Lower lobe of right lung (tissue), 2 donors: ENCODE measurements at regions not wholly inside any gene's neighbourhood (a gene's known extent, or its start where the extent isn't known, plus 50 kb on each side); places are given as distances from the start of the nearest gene placed in this dataset.

Experiments used
- ATAC-seq, 2 donors: fragments of 200-7000 bp; cut with Tn5 transposase; one replicate each; pipeline ENCODE4 v1.9.1; 2020 to 2022; ENCODE audit warnings: mild to moderate bottlenecking in 2 of 2, moderate library complexity in 2 of 2
- DNase-seq: peaks from one replicate; pipeline ENCODE4 v3.0.0-alpha.2; 2020
- H3K27ac ChIP-seq: fragments of 200-600 bp; one replicate; pipeline ENCODE4 v1.8.0; 2022
- H3K27me3 ChIP-seq: fragments of 200-600 bp; one replicate; pipeline ENCODE4 v1.8.0; 2022; ENCODE audit warnings: low read depth
- H3K36me3 ChIP-seq: fragments of 200-600 bp; one replicate; pipeline ENCODE4 v1.8.0; 2022; ENCODE audit warnings: mild to moderate bottlenecking
- H3K4me1 ChIP-seq: fragments of 200-600 bp; one replicate; pipeline ENCODE4 v1.8.0; 2022
- H3K4me3 ChIP-seq: fragments of 200-600 bp; one replicate; pipeline ENCODE4 v1.8.0; 2022; ENCODE audit warnings: mild to moderate bottlenecking
- H3K9me3 ChIP-seq: fragments of 200-600 bp; one replicate; pipeline ENCODE4 v1.8.0; 2022
- CTCF ChIP-seq: fragments of 200-600 bp; IDR thresholded peaks from one replicate; pipeline ENCODE4 v1.8.0; 2022; ENCODE audit warnings: antibody characterized with exemption, mild to moderate bottlenecking
- intact Hi-C: fragments of 100-400 bp; cut with DNase I; formaldehyde crosslinking; loops from one replicate; pipeline ENCODE4 v1.11.0; 2022
- donor health status: DM: no; HTN: yes; CAD: no; lungs with severe emphysema.

GRCh38 chr17:53093391-53093790 lies 729.3 kb upstream of the KIF2B start:
- intact Hi-C loops, result no loop called here
- Histone ChIP-seq H3K36me3 (no peaks in the 10 kb centered on the region), H3K27me3 (no peaks in the 10 kb centered on the region), H3K27ac (no peak overlapping the region), H3K4me3 (no peak overlapping the region), H3K4me1 (no peaks in the 10 kb centered on the region), H3K9me3 (no peaks in the 10 kb centered on the region)
- no peak for TF ChIP-seq CTCF
- no peak for DNase-seq
- ATAC-seq, result no peak

- DNase-seq, result no peak
- Histone ChIP-seq H3K9me3 (no peaks in the 10 kb centered on the region), H3K36me3 (no peaks in the 10 kb centered on the region)
Measured at GRCh38 chr17:53092072-53092471, 730.7 kb upstream of the KIF2B start.

GRCh38 chr17:53090770-53091169 lies 732.0 kb upstream of the KIF2B start:
- Histone ChIP-seq H3K4me1 (no peaks in the 10 kb centered on the region), H3K36me3 (no peaks in the 10 kb centered on the region), H3K27ac (no peak overlapping the region), H3K9me3 (no peaks in the 10 kb centered on the region), H3K4me3 (no peak overlapping the region), H3K27me3 (no peaks in the 10 kb centered on the region)
- DNase-seq (no peak), ATAC-seq (no peak)
- TF ChIP-seq CTCF, result no peak
- intact Hi-C loops, result no loop called here

More at GRCh38 chr17:53092072-53092471, 730.7 kb upstream of the KIF2B start:
- Histone ChIP-seq H3K4me3 (no peak overlapping the region), H3K4me1 (no peaks in the 10 kb centered on the region), H3K27me3 (no peaks in the 10 kb centered on the region), H3K27ac (no peak overlapping the region)
- TF ChIP-seq CTCF, result no peak
- intact Hi-C loops, result no loop called here
- ATAC-seq, result no peak

DNA sequence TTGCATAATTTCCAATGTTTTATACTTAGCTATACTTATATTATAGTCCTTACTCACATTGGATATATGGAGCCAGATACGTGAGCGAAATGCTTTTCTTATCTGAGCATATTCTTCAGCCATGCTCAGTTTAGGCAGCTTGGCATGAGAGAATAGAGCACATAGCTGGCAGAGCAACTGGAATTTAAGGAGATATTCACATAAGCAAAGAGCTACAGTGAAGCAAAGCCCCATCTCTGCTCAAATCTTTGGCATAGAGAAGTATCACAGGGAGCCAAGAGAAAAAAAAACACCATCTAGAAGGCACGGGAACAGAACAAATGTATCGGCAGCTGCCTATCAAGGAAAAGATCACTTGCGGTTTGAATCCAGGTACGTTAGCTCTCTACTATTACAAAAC lies 734.2 kb upstream of the KIF2B start:
- Histone ChIP-seq H3K27ac (no peak overlapping the region), H3K9me3 (no peaks in the 10 kb centered on the region), H3K36me3 (no peaks in the 10 kb centered on the region), H3K4me3 (no peak overlapping the region), H3K4me1 (no peaks in the 10 kb centered on the region), H3K27me3 (no peaks in the 10 kb centered on the region)
- no peak for ATAC-seq
- intact Hi-C loops, result no loop called here
- DNase-seq, result no peak
- TF ChIP-seq CTCF, result no peak

GRCh38 chr17:53061446-53061845 lies 761.3 kb upstream of the KIF2B start:
- Histone ChIP-seq H3K36me3 (no peaks in the 10 kb centered on the region), H3K4me1 (no peaks in the 10 kb centered on the region), H3K4me3 (no peak overlapping the region), H3K27ac (no peak overlapping the region), H3K9me3 (no peaks in the 10 kb centered on the region), H3K27me3 (no peaks in the 10 kb centered on the region)
- TF ChIP-seq CTCF, result no peak
- intact Hi-C loops, result no loop called here
- DNase-seq, result no peak
- no peak for ATAC-seq

DNA sequence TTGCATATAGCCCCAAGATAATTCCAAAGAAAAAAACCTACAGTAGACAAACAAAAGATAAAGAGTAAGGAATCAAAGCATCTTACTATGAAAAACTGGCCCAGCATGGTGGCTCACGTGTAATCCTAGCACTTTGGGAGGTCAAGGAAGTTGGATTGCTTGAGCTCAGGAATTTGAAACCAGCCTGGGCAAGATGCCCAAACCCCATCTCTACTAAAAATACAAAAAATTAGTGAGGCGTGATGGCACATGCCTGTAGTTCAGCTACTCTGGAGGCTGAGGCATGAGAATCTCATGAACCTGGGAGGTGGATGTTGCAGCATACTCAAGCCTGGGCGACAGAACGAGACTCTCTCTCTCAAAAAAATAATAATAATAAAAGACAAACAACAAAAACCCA lies 764.7 kb upstream of the KIF2B start:
- Histone ChIP-seq H3K4me3 (no peak overlapping the region), H3K4me1 (no peaks in the 10 kb centered on the region), H3K9me3 (no peaks in the 10 kb centered on the region), H3K27ac (no peak overlapping the region), H3K36me3 (no peaks in the 10 kb centered on the region), H3K27me3 (no peaks in the 10 kb centered on the region)
- TF ChIP-seq CTCF, result no peak
- intact Hi-C loops, result no loop called here
- ATAC-seq (no peak), DNase-seq (no peak)
